ENCODE measurements at regions not wholly inside any gene's neighbourhood (a gene's known extent, or its start where the extent isn't known, plus 50 kb on each side); places are given as distances from the start of the nearest gene placed in this dataset.
"Not testable (repeated sequence)": the region's sequence is repeated elsewhere in the genome, so short reads cannot be mapped to it uniquely, and the experiment has no call there.

DNA sequence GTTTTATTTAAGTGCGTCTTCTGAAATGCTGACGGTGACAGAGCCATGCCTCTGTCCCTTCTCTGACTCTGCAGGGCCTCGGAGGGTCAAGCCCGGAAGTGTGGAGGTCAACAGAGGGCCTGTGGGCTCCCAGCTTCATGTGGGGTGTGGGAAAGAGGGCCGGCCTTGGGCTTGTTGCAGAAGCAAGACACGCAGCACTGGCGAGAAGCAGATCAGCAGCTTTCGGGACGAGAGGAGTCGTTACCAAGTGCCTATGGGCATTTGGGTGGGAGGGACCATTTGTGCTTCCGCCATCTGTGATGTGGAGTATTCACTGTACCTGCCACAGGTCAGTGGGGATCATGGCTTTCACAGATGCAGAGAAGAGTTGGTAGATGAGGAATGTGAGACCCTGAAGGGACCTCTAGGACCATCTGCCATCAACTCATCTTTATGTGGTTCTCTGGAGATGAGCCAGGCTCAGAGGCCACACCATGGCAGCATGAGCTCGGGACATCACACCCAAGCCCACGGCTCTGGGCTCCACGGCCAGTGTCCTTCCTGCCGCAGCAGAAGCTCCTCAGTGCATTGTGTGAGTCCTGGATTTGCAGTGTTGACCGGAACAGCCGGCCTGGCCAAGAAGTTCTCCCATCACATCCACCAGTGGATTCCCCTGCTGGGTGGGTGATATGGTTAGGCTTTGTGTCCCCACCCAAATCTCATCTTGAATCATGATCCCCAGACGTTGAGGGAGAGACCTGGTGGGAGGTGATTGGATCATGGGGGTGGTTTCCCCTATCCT is 590.7 kb downstream of the TBC1D22A start:
- Histone ChIP-seq H3K27ac (ENCODE audit: low read depth in 2 of 2, low read length in 2 of 2) (no peak overlapping the region), H3K27me3 (ENCODE audit: control insufficient read depth in 2 of 2, insufficient read depth in 2 of 2, low read length in 2 of 2) (no peaks in the 10 kb centered on the region), H3K36me3 (ENCODE audit: control insufficient read depth in 2 of 2, insufficient read depth in 2 of 2, low read length in 2 of 2) (no peaks in the 10 kb centered on the region), H3K4me3 (ENCODE audit: low read length in 2 of 2) (no peak overlapping the region), H3K9ac (ENCODE audit: low read depth in 1 of 2, low read length in 2 of 2) (no peak overlapping the region), H3K4me1 (ENCODE audit: control insufficient read depth in 2 of 2, insufficient read depth in 2 of 2, low read length in 2 of 2) (no peaks in the 10 kb centered on the region), H3K9me3 (ENCODE audit: control insufficient read depth in 2 of 2, low read length in 2 of 2) (no peaks in the 10 kb centered on the region)

DNA sequence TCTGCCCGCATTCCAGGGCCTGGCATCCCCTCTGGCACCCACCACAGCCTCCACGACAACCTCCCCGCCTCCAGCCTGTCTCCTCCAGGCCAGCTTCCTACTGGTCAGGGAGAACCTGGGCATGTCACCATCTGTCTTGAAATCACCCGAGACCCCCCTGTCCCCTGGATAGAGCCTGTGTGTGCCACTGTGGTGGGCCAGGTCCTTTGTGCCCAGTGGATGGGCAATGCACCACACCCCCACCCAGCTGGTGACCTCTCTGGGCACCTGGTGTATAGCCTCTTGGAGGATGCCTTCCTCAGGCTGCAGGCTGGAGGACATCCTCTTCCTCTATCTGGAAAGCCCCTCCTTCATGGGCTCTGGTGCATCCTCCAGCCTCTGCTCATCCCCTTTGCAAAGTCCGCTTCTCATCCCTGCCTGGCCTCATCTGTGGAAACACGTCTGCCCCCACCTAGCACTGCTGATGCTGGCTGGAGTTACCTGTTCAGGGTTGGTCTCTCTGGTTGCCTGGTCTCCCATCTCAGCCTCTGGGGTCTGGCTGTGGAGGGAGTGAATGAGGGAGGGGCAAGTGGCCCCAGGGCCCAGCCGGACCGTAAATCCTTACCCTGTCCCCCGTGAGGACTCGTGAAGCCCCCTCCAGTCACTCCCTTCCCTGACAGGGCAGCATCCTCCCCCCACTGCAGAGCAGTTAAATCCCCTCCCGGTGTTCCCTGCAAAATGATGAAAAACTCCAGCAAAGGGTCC is 589.6 kb downstream of the TBC1D22A start:
- no peak overlapping the region for H3K4me3 ChIP-seq (ENCODE audit: low read length in 2 of 2)
- no peaks in the 10 kb centered on the region for H3K4me1 ChIP-seq (ENCODE audit: control insufficient read depth in 2 of 2, insufficient read depth in 2 of 2, low read length in 2 of 2)
- no peak overlapping the region for H3K9ac ChIP-seq (ENCODE audit: low read depth in 1 of 2, low read length in 2 of 2)
- H3K36me3 ChIP-seq (ENCODE audit: control insufficient read depth in 2 of 2, insufficient read depth in 2 of 2, low read length in 2 of 2): no peaks in the 10 kb centered on the region
- no peaks in the 10 kb centered on the region for H3K27me3 ChIP-seq (ENCODE audit: control insufficient read depth in 2 of 2, insufficient read depth in 2 of 2, low read length in 2 of 2)
- no peak overlapping the region for H3K27ac ChIP-seq (ENCODE audit: low read depth in 2 of 2, low read length in 2 of 2)
- no peaks in the 10 kb centered on the region for H3K9me3 ChIP-seq (ENCODE audit: control insufficient read depth in 2 of 2, low read length in 2 of 2)

DNA sequence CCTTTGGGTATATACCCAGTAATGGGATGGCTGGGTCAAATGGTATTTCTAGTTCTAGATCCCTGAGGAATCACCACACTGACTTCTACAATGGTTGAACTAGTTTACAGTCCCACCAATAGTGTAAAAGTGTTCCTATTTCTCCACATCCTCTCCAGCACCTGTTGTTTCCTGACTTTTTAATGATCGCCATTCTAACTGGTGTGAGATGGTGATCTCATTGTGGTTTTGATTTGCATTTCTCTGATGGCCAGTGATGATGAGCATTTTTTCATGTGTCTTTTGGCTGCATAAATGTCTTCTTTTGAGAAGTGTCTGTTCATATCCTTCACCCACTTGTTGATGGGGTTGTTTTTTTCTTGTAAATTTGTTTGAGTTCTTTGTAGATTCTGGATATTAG is 583.8 kb downstream of the TBC1D22A start:
- not testable (repeated sequence) for H3K27ac ChIP-seq (ENCODE audit: low read depth in 2 of 2, low read length in 2 of 2); H3K9ac ChIP-seq (ENCODE audit: low read depth in 1 of 2, low read length in 2 of 2); H3K9me3 ChIP-seq (ENCODE audit: control insufficient read depth in 2 of 2, low read length in 2 of 2); H3K4me3 ChIP-seq (ENCODE audit: low read length in 2 of 2); H3K36me3 ChIP-seq (ENCODE audit: control insufficient read depth in 2 of 2, insufficient read depth in 2 of 2, low read length in 2 of 2); H3K4me1 ChIP-seq (ENCODE audit: control insufficient read depth in 2 of 2, insufficient read depth in 2 of 2, low read length in 2 of 2); H3K27me3 ChIP-seq (ENCODE audit: control insufficient read depth in 2 of 2, insufficient read depth in 2 of 2, low read length in 2 of 2)

DNA sequence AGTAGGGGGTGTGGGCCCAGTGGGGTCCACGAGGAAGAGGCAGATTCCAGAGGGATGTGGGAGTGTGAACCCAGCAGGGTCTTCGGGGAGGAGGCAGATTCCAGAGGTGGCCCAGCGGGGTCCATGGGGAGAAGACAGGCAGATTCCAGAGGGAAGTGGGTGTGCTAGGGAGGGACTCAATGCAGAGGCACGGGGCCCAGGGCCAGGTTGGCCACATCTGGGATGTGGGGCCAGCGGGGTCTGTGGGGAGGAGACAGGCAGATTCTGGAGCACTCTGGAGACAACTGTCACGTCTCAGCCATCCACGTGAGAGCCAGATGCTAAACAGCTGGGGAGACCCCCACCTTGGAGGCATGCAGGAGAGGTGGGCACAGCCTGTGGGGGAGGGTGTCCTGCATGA is 582.6 kb downstream of the TBC1D22A start:
- Histone ChIP-seq H3K27me3 (ENCODE audit: control insufficient read depth in 2 of 2, insufficient read depth in 2 of 2, low read length in 2 of 2) (no peaks in the 10 kb centered on the region), H3K27ac (ENCODE audit: low read depth in 2 of 2, low read length in 2 of 2) (no peak overlapping the region), H3K4me1 (ENCODE audit: control insufficient read depth in 2 of 2, insufficient read depth in 2 of 2, low read length in 2 of 2) (no peaks in the 10 kb centered on the region), H3K4me3 (ENCODE audit: low read length in 2 of 2) (no peak overlapping the region), H3K9ac (ENCODE audit: low read depth in 1 of 2, low read length in 2 of 2) (no peak overlapping the region), H3K9me3 (ENCODE audit: control insufficient read depth in 2 of 2, low read length in 2 of 2) (no peaks in the 10 kb centered on the region), H3K36me3 (ENCODE audit: control insufficient read depth in 2 of 2, insufficient read depth in 2 of 2, low read length in 2 of 2) (no peaks in the 10 kb centered on the region)

DNA sequence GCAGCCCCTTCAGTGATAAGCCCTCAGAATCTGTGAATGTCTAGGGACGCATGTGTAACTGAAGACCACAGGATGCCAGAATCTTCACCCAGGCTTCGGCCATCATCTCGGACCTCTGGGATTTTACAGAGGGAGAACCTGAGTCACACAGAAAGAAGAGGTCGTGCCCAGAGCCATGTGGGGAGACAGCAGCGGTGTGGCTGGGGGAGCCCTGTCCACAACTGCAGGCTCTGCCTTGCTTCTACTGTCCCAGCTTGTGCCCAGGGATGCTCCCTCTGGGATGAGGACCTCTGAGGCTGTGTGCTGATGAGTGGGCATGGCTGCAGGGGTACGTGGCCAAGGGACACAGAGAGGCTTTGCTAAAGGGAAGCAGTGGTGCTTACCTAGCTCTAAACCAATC is 582.0 kb downstream of the TBC1D22A start:
- Histone ChIP-seq H3K4me3 (ENCODE audit: low read length in 2 of 2) (no peak overlapping the region), H3K9ac (ENCODE audit: low read depth in 1 of 2, low read length in 2 of 2) (no peak overlapping the region), H3K4me1 (ENCODE audit: control insufficient read depth in 2 of 2, insufficient read depth in 2 of 2, low read length in 2 of 2) (no peaks in the 10 kb centered on the region)

DNA sequence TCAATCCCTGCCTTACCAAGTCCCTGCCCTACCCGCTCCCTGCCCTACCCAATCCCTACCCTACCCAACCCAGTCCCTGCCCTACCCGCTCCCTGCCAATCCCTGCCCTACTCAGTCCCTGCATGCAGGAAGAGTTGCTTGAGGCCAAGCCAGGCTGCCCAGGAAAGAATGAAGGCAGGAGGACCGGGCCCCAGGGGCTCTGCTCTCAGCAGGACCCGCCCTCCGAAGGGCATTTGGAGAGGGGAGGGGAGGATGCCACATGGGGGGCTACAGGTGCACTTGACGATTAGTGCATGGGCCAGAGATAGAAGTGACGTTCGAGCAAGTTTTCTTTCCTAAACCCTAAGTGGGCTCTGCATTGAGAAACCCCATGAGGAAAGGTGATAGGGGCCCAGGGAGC is 581.2 kb downstream of the TBC1D22A start:
- Histone ChIP-seq H3K9ac (ENCODE audit: low read depth in 1 of 2, low read length in 2 of 2) (no peak overlapping the region), H3K27ac (ENCODE audit: low read depth in 2 of 2, low read length in 2 of 2) (no peak overlapping the region), H3K4me3 (ENCODE audit: low read length in 2 of 2) (no peak overlapping the region), H3K27me3 (ENCODE audit: control insufficient read depth in 2 of 2, insufficient read depth in 2 of 2, low read length in 2 of 2) (no peaks in the 10 kb centered on the region), H3K4me1 (ENCODE audit: control insufficient read depth in 2 of 2, insufficient read depth in 2 of 2, low read length in 2 of 2) (no peaks in the 10 kb centered on the region), H3K9me3 (ENCODE audit: control insufficient read depth in 2 of 2, low read length in 2 of 2) (no peaks in the 10 kb centered on the region), H3K36me3 (ENCODE audit: control insufficient read depth in 2 of 2, insufficient read depth in 2 of 2, low read length in 2 of 2) (no peaks in the 10 kb centered on the region)

More for the DNA sequence above, 582.0 kb downstream of the TBC1D22A start:
- Histone ChIP-seq H3K27me3 (ENCODE audit: control insufficient read depth in 2 of 2, insufficient read depth in 2 of 2, low read length in 2 of 2) (no peaks in the 10 kb centered on the region), H3K9me3 (ENCODE audit: control insufficient read depth in 2 of 2, low read length in 2 of 2) (no peaks in the 10 kb centered on the region), H3K36me3 (ENCODE audit: control insufficient read depth in 2 of 2, insufficient read depth in 2 of 2, low read length in 2 of 2) (no peaks in the 10 kb centered on the region), H3K27ac (ENCODE audit: low read depth in 2 of 2, low read length in 2 of 2) (no peak overlapping the region)

DNA sequence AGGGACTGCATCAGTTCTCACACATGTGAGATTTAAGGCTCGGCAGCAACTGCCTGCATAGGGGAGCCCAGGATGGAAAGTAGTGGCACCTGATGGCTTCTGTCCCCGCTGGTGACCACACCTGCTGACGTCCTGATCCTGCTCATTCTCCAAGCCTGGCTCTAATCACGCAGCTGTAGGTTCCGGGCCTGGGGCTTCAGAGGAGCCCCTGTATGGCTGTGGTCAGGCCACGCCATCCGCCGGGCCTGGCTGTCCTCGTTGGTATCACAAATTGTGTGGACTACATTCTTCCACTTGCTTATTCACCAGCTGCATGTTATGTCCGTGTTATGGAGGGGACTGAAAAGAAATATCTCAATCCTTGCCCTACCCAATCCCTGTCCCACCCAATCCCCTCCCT is 580.0 kb downstream of the TBC1D22A start:
- Histone ChIP-seq H3K9ac (ENCODE audit: low read depth in 1 of 2, low read length in 2 of 2) (no peak overlapping the region), H3K9me3 (ENCODE audit: control insufficient read depth in 2 of 2, low read length in 2 of 2) (no peaks in the 10 kb centered on the region), H3K36me3 (ENCODE audit: control insufficient read depth in 2 of 2, insufficient read depth in 2 of 2, low read length in 2 of 2) (no peaks in the 10 kb centered on the region), H3K27me3 (ENCODE audit: control insufficient read depth in 2 of 2, insufficient read depth in 2 of 2, low read length in 2 of 2) (no peaks in the 10 kb centered on the region), H3K27ac (ENCODE audit: low read depth in 2 of 2, low read length in 2 of 2) (no peak overlapping the region), H3K4me3 (ENCODE audit: low read length in 2 of 2) (no peak overlapping the region), H3K4me1 (ENCODE audit: control insufficient read depth in 2 of 2, insufficient read depth in 2 of 2, low read length in 2 of 2) (no peaks in the 10 kb centered on the region)

DNA sequence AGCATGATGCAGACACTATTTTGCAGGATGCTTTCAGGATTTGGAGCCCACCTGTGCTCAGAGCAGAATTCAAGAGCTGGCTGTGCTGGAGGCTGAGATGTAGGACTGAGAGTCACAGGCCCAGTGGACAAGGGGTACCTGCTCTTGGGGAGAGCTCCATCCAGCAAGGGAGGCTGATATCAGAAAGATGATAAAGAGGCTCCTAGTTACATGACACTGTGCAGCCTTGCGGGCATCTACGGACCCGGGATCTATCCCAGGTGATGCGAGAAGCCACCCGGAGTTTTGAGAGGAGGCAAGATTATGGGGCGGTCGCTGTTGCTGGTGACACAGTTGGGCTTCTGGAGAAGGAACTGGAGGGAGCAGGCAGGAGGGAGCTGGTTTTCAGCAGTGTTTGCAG is 579.0 kb downstream of the TBC1D22A start:
- no peaks in the 10 kb centered on the region for H3K36me3 ChIP-seq (ENCODE audit: control insufficient read depth in 2 of 2, insufficient read depth in 2 of 2, low read length in 2 of 2)
- no peaks in the 10 kb centered on the region for H3K4me1 ChIP-seq (ENCODE audit: control insufficient read depth in 2 of 2, insufficient read depth in 2 of 2, low read length in 2 of 2)
- no peaks in the 10 kb centered on the region for H3K9me3 ChIP-seq (ENCODE audit: control insufficient read depth in 2 of 2, low read length in 2 of 2)
- no peak overlapping the region for H3K4me3 ChIP-seq (ENCODE audit: low read length in 2 of 2)
- H3K27ac ChIP-seq (ENCODE audit: low read depth in 2 of 2, low read length in 2 of 2): no peak overlapping the region
- no peak overlapping the region for H3K9ac ChIP-seq (ENCODE audit: low read depth in 1 of 2, low read length in 2 of 2)
- no peaks in the 10 kb centered on the region for H3K27me3 ChIP-seq (ENCODE audit: control insufficient read depth in 2 of 2, insufficient read depth in 2 of 2, low read length in 2 of 2)

DNA sequence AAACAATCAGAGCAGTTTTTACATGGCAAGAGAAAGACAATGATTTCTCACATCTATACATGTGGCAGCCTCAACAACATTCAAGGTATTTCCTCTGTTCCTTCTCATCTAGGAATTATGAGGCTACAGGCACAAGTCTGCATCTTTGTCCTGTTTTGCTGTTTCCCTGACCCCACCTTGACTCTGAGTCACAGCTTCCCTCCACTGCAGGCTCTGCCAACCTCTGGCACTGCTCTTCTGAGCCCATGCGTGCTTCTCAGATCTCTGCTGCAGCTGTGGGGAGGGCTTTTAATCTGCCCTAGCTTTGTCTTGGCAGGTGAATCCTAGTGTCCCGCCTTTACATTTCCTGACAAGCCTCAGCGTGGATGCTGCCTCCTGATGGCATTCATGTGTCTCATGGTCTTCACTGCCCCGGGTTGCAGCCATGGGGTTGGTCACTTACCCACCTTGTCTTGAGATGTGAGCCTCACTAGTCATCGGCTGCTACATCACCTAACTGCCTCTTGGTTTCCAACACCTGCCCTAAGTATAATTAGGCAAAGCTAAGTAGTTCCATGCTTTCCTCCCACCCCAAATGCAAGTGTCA is 578.5 kb downstream of the TBC1D22A start:
- H3K9me3 ChIP-seq (ENCODE audit: control insufficient read depth in 2 of 2, low read length in 2 of 2): no peaks in the 10 kb centered on the region

DNA sequence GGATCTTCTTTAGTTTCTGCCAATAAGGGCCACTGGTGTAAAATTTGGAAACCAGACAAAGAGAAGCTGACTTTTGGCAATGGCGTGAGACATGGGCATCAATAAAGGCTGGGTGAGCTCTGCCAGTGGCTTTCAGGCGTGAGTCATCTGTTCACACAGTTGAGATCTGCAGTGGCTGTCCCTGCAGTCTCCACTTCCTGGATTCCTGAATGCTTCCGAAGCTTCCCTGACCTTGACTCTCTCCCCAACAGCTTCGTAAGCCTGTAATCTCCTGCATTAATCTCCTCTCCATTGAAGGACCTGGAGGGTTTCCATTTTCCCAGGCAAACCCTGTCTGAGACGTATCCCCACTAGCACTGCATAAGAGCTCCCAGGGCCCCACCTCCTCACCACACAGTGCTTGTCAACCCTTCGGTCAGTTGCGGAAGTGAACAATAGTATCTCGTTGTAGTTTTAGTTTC is 574.7 kb downstream of the TBC1D22A start:
- Histone ChIP-seq H3K9me3 (ENCODE audit: control insufficient read depth in 2 of 2, low read length in 2 of 2) (no peaks in the 10 kb centered on the region), H3K27ac (ENCODE audit: low read depth in 2 of 2, low read length in 2 of 2) (no peak overlapping the region), H3K27me3 (ENCODE audit: control insufficient read depth in 2 of 2, insufficient read depth in 2 of 2, low read length in 2 of 2) (no peaks in the 10 kb centered on the region), H3K36me3 (ENCODE audit: control insufficient read depth in 2 of 2, insufficient read depth in 2 of 2, low read length in 2 of 2) (no peaks in the 10 kb centered on the region), H3K4me3 (ENCODE audit: low read length in 2 of 2) (peak overlapping the region; percentile 52 to 59), H3K4me1 (ENCODE audit: control insufficient read depth in 2 of 2, insufficient read depth in 2 of 2, low read length in 2 of 2) (no peaks in the 10 kb centered on the region), H3K9ac (ENCODE audit: low read depth in 1 of 2, low read length in 2 of 2) (no peak overlapping the region)

More for the DNA sequence above, 578.5 kb downstream of the TBC1D22A start:
- Histone ChIP-seq H3K9ac (ENCODE audit: low read depth in 1 of 2, low read length in 2 of 2) (no peak overlapping the region), H3K36me3 (ENCODE audit: control insufficient read depth in 2 of 2, insufficient read depth in 2 of 2, low read length in 2 of 2) (no peaks in the 10 kb centered on the region), H3K4me3 (ENCODE audit: low read length in 2 of 2) (no peak overlapping the region), H3K27me3 (ENCODE audit: control insufficient read depth in 2 of 2, insufficient read depth in 2 of 2, low read length in 2 of 2) (no peaks in the 10 kb centered on the region), H3K27ac (ENCODE audit: low read depth in 2 of 2, low read length in 2 of 2) (no peak overlapping the region), H3K4me1 (ENCODE audit: control insufficient read depth in 2 of 2, insufficient read depth in 2 of 2, low read length in 2 of 2) (no peaks in the 10 kb centered on the region)
